OCI-LY7 (cell line): ENCODE measurements at regions not wholly inside any gene's neighbourhood (a gene's known extent, or its start where the extent isn't known, plus 50 kb on each side); places are given as distances from the start of the nearest gene placed in this dataset.

Source experiments
- CTCF ChIP-seq: fragments of 200-600 bp; sonication (generic); conservative IDR thresholded peaks from 2 replicates; pipeline ENCODE4 v1.5.1; 2014; ENCODE audit warnings: mild to moderate bottlenecking, antibody characterized with exemption, low read length, moderate library complexity, mixed read lengths
- EZH2phosphoT487 ChIP-seq: fragments of 200-600 bp; sonication (generic); IDR thresholded peaks from 2 replicates; pipeline ENCODE4 v1.6.1; 2018; ENCODE audit warnings: low read depth, borderline replicate concordance, mild to moderate bottlenecking, mixed run types, antibody characterized with exemption, low read length, moderate library complexity, mixed read lengths

GRCh38 chr6:108748055-108748454 is 100.2 kb upstream of the ARMC2 start:
- TF ChIP-seq CTCF = no peak
- TF ChIP-seq EZH2phosphoT487 = no peak
